Stomach (tissue), 8 donors: ENCODE measurements at regions not wholly inside any gene's neighbourhood (a gene's known extent, or its start where the extent isn't known, plus 50 kb on each side); places are given as distances from the start of the nearest gene placed in this dataset.
A peak's percentile ranks its signal among the peaks of the same experiment; 100 is the strongest.

Source experiments
- DNase-seq, 2 donors: peaks; one replicate each; pipeline versions ENCODE4 v3.0.0 to v3.0.0-alpha.2; 2013 to 2019
- H3K27ac ChIP-seq, 5 donors: fragments of 200-600 bp in 4 of 5; sonication (generic) in 4 of 5; one replicate each; pipeline ENCODE4 v1.5.1; 2013 to 2019; ENCODE audit warnings: mild to moderate bottlenecking in 1 of 5, moderate library complexity in 1 of 5
- H3K27me3 ChIP-seq, 3 donors: fragments of 200-600 bp; sonication (generic); one replicate each; pipeline ENCODE4 v1.5.1; 2017 to 2019; ENCODE audit warnings: mixed run types in 1 of 3
- H3K36me3 ChIP-seq, 4 donors: fragments of 200-600 bp; sonication (generic); 1 replicate in 3 of 4; 2 replicates in 1 of 4; pipeline ENCODE4 v1.5.1; 2016 to 2019
- H3K4me1 ChIP-seq, 4 donors: fragments of 200-600 bp; sonication (generic); one replicate each; pipeline ENCODE4 v1.5.1; 2016 to 2019
- H3K4me3 ChIP-seq, 4 donors: fragments of 200-600 bp; sonication (generic) in 3 of 4; one replicate each; pipeline ENCODE4 v1.5.1; 2016 to 2019; ENCODE audit warnings: mild to moderate bottlenecking in 1 of 4
- H3K9me3 ChIP-seq, 4 donors: fragments of 200-600 bp; sonication (generic); one replicate each; pipeline ENCODE4 v1.5.1; 2016 to 2019
- CTCF ChIP-seq, 7 experiments: fragments of 450-650 bp in 4 of 7; fragments of 200-600 bp in 3 of 7; sonication (generic) in 3 of 7; IDR thresholded peaks; one replicate each; pipeline ENCODE4 v1.5.1; 2016 to 2019; ENCODE audit warnings: antibody characterized with exemption in 7 of 7, control low read depth in 2 of 7, mild to moderate bottlenecking in 1 of 7
- EP300 ChIP-seq: sonication (generic); formaldehyde crosslinking; IDR thresholded peaks from one replicate; pipeline ENCODE4 v1.6.1; 2017; ENCODE audit warnings: antibody characterized with exemption
- POLR2A ChIP-seq, 4 donors: fragments of 450-650 bp; IDR thresholded peaks; one replicate each; pipeline ENCODE4 v1.6.1; 2016; ENCODE audit warnings: antibody characterized with exemption in 4 of 4, control low read depth in 2 of 4, mild to moderate bottlenecking in 1 of 4, moderate library complexity in 1 of 4
- POLR2AphosphoS5 ChIP-seq, 3 donors: sonication (generic); formaldehyde crosslinking; IDR thresholded peaks; one replicate each; pipeline ENCODE4 v1.6.1; 2016; ENCODE audit warnings: antibody characterized with exemption in 3 of 3
- WGBS, 5 donors: extraction: QIAGEN DNeasy Blood & Tissue Kit in 3 of 5; methylation state at CpG; one replicate each; pipeline versions ENCODE4 v1.1.5 to v1.1.7; 2013 to 2018; 5-methylcytosine and 5-hydroxymethylcytosine counted together
- intact Hi-C: fragments of 100-400 bp; cut with DNase I; formaldehyde crosslinking; loops from one replicate; pipeline ENCODE4 v1.15.1; 2023; ENCODE audit warnings: low total_unique reads
- donor health status: healthy with polysubstance abuse.
- donor health status: Bipolar disorder and iron deficiency.
- donor health status: healthy.

GRCh38 chr2:67065046-67065445 is 332.1 kb upstream of the ETAA1 start:
- intact Hi-C loops: no loop called here
- WGBS, 5 donors: 62 to 85% (median 75%) methylated on average over 4 of the region's 4 CpGs
- Histone ChIP-seq H3K4me3 (no peak overlapping the region), H3K4me1 (peaks cover 0 to 4% (median 0%) of the 10 kb centered on the region in 4 donors), H3K27ac (peak overlapping the region in 1 of 5 donors; percentile 63), H3K36me3 (no peaks in the 10 kb centered on the region), H3K27me3 (no peaks in the 10 kb centered on the region), H3K9me3 (no peaks in the 10 kb centered on the region)
- TF ChIP-seq EP300: no peak
- no peak for TF ChIP-seq CTCF (IDR thresholded peaks at IDR 0.05)
- no peak for TF ChIP-seq POLR2A (IDR thresholded peaks at IDR 0.05)
- no peak for TF ChIP-seq POLR2AphosphoS5 (IDR thresholded peaks at IDR 0.05)
- peak in 1 of 2 donors; percentile 34 for DNase-seq

- no peak overlapping the region for H3K27ac ChIP-seq
- 89 to 96% (median 93%) methylated on average over 3 of the region's 3 CpGs for WGBS, 5 donors
- H3K9me3 ChIP-seq: no peaks in the 10 kb centered on the region
- H3K4me1 ChIP-seq: peaks cover 0 to 4% (median 0%) of the 10 kb centered on the region in 4 donors
- intact Hi-C loops: no loop called here
- no peak overlapping the region for H3K4me3 ChIP-seq
- H3K27me3 ChIP-seq: no peaks in the 10 kb centered on the region
- no peak for TF ChIP-seq POLR2AphosphoS5 (IDR thresholded peaks at IDR 0.05)
- H3K36me3 ChIP-seq: no peaks in the 10 kb centered on the region
- DNase-seq: no peak
Measured at GRCh38 chr2:67066782-67067181, 330.4 kb upstream of the ETAA1 start.

- no peak for TF ChIP-seq POLR2AphosphoS5 (IDR thresholded peaks at IDR 0.05)
- TF ChIP-seq CTCF (IDR thresholded peaks at IDR 0.05): no peak
- TF ChIP-seq POLR2A (IDR thresholded peaks at IDR 0.05): no peak
- TF ChIP-seq EP300: no peak
- Histone ChIP-seq H3K27me3 (no peaks in the 10 kb centered on the region), H3K36me3 (no peaks in the 10 kb centered on the region), H3K4me3 (no peak overlapping the region), H3K9me3 (no peaks in the 10 kb centered on the region), H3K4me1 (peaks cover 0 to 4% (median 0%) of the 10 kb centered on the region in 4 donors), H3K27ac (no peak overlapping the region)
- no peak for DNase-seq
- intact Hi-C loops: no loop called here
Measured at GRCh38 chr2:67067656-67068055, 329.5 kb upstream of the ETAA1 start.

- Histone ChIP-seq H3K4me3 (no peak overlapping the region), H3K27me3 (no peaks in the 10 kb centered on the region), H3K27ac (no peak overlapping the region), H3K4me1 (peaks cover 0 to 2% (median 0%) of the 10 kb centered on the region in 4 donors), H3K9me3 (no peaks in the 10 kb centered on the region), H3K36me3 (no peaks in the 10 kb centered on the region)
- DNase-seq: no peak
- WGBS, 5 donors: 62 to 83% (median 72%) methylated on average over 1 of the region's 1 CpG
- intact Hi-C loops: no loop called here
- no peak for TF ChIP-seq POLR2A (IDR thresholded peaks at IDR 0.05)
- no peak for TF ChIP-seq CTCF (IDR thresholded peaks at IDR 0.05)
- no peak for TF ChIP-seq POLR2AphosphoS5 (IDR thresholded peaks at IDR 0.05)
- no peak for TF ChIP-seq EP300
Measured at GRCh38 chr2:67070826-67071225, 326.3 kb upstream of the ETAA1 start.

GRCh38 chr2:67075056-67075455 is 322.1 kb upstream of the ETAA1 start:
- WGBS, 5 donors: 88 to 95% (median 90%) methylated on average over 7 of the region's 7 CpGs
- TF ChIP-seq EP300 (no peak), CTCF (IDR thresholded peaks at IDR 0.05) (no peak), POLR2AphosphoS5 (IDR thresholded peaks at IDR 0.05) (no peak), POLR2A (IDR thresholded peaks at IDR 0.05) (no peak)
- Histone ChIP-seq H3K4me3 (no peak overlapping the region), H3K27me3 (no peaks in the 10 kb centered on the region), H3K9me3 (peaks cover 0 to 2% (median 0%) of the 10 kb centered on the region in 4 donors), H3K4me1 (no peaks in the 10 kb centered on the region), H3K27ac (no peak overlapping the region), H3K36me3 (no peaks in the 10 kb centered on the region)
- DNase-seq: no peak
- intact Hi-C loops: no loop called here
